Esophagus squamous epithelium (tissue), 5 donors: ENCODE measurements at regions not wholly inside any gene's neighbourhood (a gene's known extent, or its start where the extent isn't known, plus 50 kb on each side); places are given as distances from the start of the nearest gene placed in this dataset.
"Not testable (repeated sequence)": the region's sequence is repeated elsewhere in the genome, so short reads cannot be mapped to it uniquely, and the experiment has no call there.

Experiments used
- DNase-seq: peaks from one replicate; lab custom pipeline; 2025; lab: John Stamatoyannopoulos, UW
- H3K27ac ChIP-seq, 4 donors: fragments of 200-600 bp; sonication (generic); one replicate each; pipeline ENCODE4 v1.5.1; 2016 to 2019; ENCODE audit warnings: mild to moderate bottlenecking in 1 of 4
- H3K27me3 ChIP-seq, 4 donors: fragments of 200-600 bp; sonication (generic); 1 replicate in 3 of 4; 2 replicates in 1 of 4; pipeline versions ENCODE4 v1.5.1 to v1.6.0; 2017 to 2021; ENCODE audit warnings: antibody characterized with exemption in 1 of 4
- H3K36me3 ChIP-seq, 3 donors: fragments of 200-600 bp; sonication (generic); one replicate each; pipeline ENCODE4 v1.5.1; 2016 to 2019
- H3K4me1 ChIP-seq, 3 donors: fragments of 200-600 bp; sonication (generic); one replicate each; pipeline ENCODE4 v1.5.1; 2017 to 2019
- H3K4me3 ChIP-seq, 4 donors: fragments of 200-600 bp; sonication (generic); 1 replicate in 3 of 4; 2 replicates in 1 of 4; pipeline ENCODE4 v1.5.1; 2016 to 2019; ENCODE audit warnings: mild to moderate bottlenecking in 2 of 4, moderate library complexity in 1 of 4
- H3K9me3 ChIP-seq, 3 donors: fragments of 200-600 bp; sonication (generic); one replicate each; pipeline ENCODE4 v1.5.1; 2016 to 2019
- CTCF ChIP-seq, 6 experiments: fragments of 450-650 bp in 4 of 6; fragments of 200-600 bp in 2 of 6; sonication (generic) in 2 of 6; IDR thresholded peaks; one replicate each; pipeline ENCODE4 v1.5.1; 2016 to 2019; ENCODE audit warnings: antibody characterized with exemption in 6 of 6, mild to moderate bottlenecking in 4 of 6, moderate library complexity in 4 of 6
- POLR2A ChIP-seq, 4 donors: fragments of 450-650 bp; IDR thresholded peaks; one replicate each; pipeline ENCODE4 v1.6.1; 2017; ENCODE audit warnings: antibody characterized with exemption in 4 of 4, mild to moderate bottlenecking in 4 of 4, moderate library complexity in 3 of 4
- WGBS, 2 donors: methylation state at CpG; one replicate each; pipeline ENCODE4 v1.1.5; 2018; 5-methylcytosine and 5-hydroxymethylcytosine counted together
- intact Hi-C: fragments of 100-400 bp; cut with DNase I; formaldehyde crosslinking; loops from one replicate; pipeline ENCODE4 v1.15.0; 2022
- donor health status: DM: yes; HTN: yes; CAD: no.

- Histone ChIP-seq H3K27ac (no peak overlapping the region), H3K4me1 (no peaks in the 10 kb centered on the region), H3K4me3 (no peak overlapping the region), H3K27me3 (no peaks in the 10 kb centered on the region), H3K36me3 (no peaks in the 10 kb centered on the region), H3K9me3 (no peaks in the 10 kb centered on the region)
- intact Hi-C loops, result no loop called here
- TF ChIP-seq CTCF (IDR thresholded peaks at IDR 0.05), result no peak
- no peak for TF ChIP-seq POLR2A (IDR thresholded peaks at IDR 0.05)
- DNase-seq, result no peak
These were observed 127.3 kb upstream of the ITGB1 start for GRCh38 chr10:33085313-33085833.

GRCh38 chr10:33084453-33084852 lies 126.4 kb upstream of the ITGB1 start:
- no peak for DNase-seq
- 38 to 93% methylated on average over 1 of the region's 1 CpG for WGBS, 2 donors
- Histone ChIP-seq H3K27ac (no peak overlapping the region), H3K4me3 (no peak overlapping the region), H3K4me1 (no peaks in the 10 kb centered on the region), H3K36me3 (no peaks in the 10 kb centered on the region), H3K9me3 (no peaks in the 10 kb centered on the region), H3K27me3 (no peaks in the 10 kb centered on the region)
- no peak for TF ChIP-seq CTCF (IDR thresholded peaks at IDR 0.05)
- TF ChIP-seq POLR2A (IDR thresholded peaks at IDR 0.05), result no peak
- intact Hi-C loops, result no loop called here

- Histone ChIP-seq H3K9me3 (no peaks in the 10 kb centered on the region), H3K4me3 (no peak overlapping the region), H3K4me1 (no peaks in the 10 kb centered on the region), H3K36me3 (no peaks in the 10 kb centered on the region), H3K27me3 (no peaks in the 10 kb centered on the region), H3K27ac (no peak overlapping the region)
- WGBS, 2 donors, result 89 to 95% methylated on average over 2 of the region's 2 CpGs
- DNase-seq, result no peak
- TF ChIP-seq POLR2A (IDR thresholded peaks at IDR 0.05) (no peak), CTCF (IDR thresholded peaks at IDR 0.05) (no peak)
- intact Hi-C loops, result no loop called here
These were observed 124.4 kb upstream of the ITGB1 start for GRCh38 chr10:33082373-33082895.

GRCh38 chr10:33080467-33080866 lies 122.4 kb upstream of the ITGB1 start:
- H3K4me3 ChIP-seq, H3K27me3 ChIP-seq, H3K36me3 ChIP-seq, H3K27ac ChIP-seq, DNase-seq, intact Hi-C loops, H3K4me1 ChIP-seq, H3K9me3 ChIP-seq: not testable (repeated sequence)
- 74 to 89% methylated on average over 2 of the region's 2 CpGs for WGBS, 2 donors

- TF ChIP-seq POLR2A (IDR thresholded peaks at IDR 0.05) (no peak), CTCF (IDR thresholded peaks at IDR 0.05) (no peak)
- DNase-seq, result no peak
- Histone ChIP-seq H3K9me3 (no peaks in the 10 kb centered on the region), H3K27ac (no peak overlapping the region), H3K36me3 (no peaks in the 10 kb centered on the region), H3K4me3 (no peak overlapping the region), H3K27me3 (no peaks in the 10 kb centered on the region), H3K4me1 (no peaks in the 10 kb centered on the region)
- intact Hi-C loops, result no loop called here
- WGBS, 2 donors, result 30 to 46% methylated on average over 3 of the region's 3 CpGs
These were observed 116.4 kb upstream of the ITGB1 start for GRCh38 chr10:33074443-33074842.
